Neural cell (in vitro differentiated cells): ENCODE measurements at regions not wholly inside any gene's neighbourhood (a gene's known extent, or its start where the extent isn't known, plus 50 kb on each side); places are given as distances from the start of the nearest gene placed in this dataset.
A peak's percentile ranks its signal among the peaks of the same experiment; 100 is the strongest.
"Not testable (repeated sequence)": the region's sequence is repeated elsewhere in the genome, so short reads cannot be mapped to it uniquely, and the experiment has no call there.

Experiments
- H2AFZ ChIP-seq: fragments of 200-600, 300-800 bp; sonication (generic), shearing (Covaris generic); 2 replicates; pipeline ENCODE4 v1.6.0; 2014; ENCODE audit warnings: low read depth, mild to moderate bottlenecking, antibody characterized with exemption, low read length, moderate library complexity
- H3F3A ChIP-seq: fragments of 200-600 bp; shearing (Covaris generic); 2 replicates; pipeline ENCODE4 v1.6.1; 2016; ENCODE audit warnings: mild to moderate bottlenecking, moderate library complexity, mixed read lengths, antibody characterized with exemption, low read length; ENCODE audit not compliant: insufficient read depth, poor library complexity, severe bottlenecking
- H3K27ac ChIP-seq: fragments of 200-600, 300-800 bp; sonication (generic), shearing (Covaris generic); 2 replicates; pipeline ENCODE4 v1.5.1; 2014; ENCODE audit warnings: mild to moderate bottlenecking, low read length, moderate library complexity
- H3K27me3 ChIP-seq: fragments of 300-800, 200-600 bp; sonication (generic), shearing (Covaris generic); 2 replicates; pipeline ENCODE4 v1.6.0; 2014; ENCODE audit warnings: mild to moderate bottlenecking, low read depth, low read length, moderate library complexity; ENCODE audit not compliant: insufficient read depth
- H3K36me3 ChIP-seq: fragments of 300-800, 200-600 bp; sonication (generic), shearing (Covaris generic); 2 replicates; pipeline ENCODE4 v1.5.1; 2014; ENCODE audit warnings: mild to moderate bottlenecking, antibody characterized with exemption, low read length, moderate library complexity; ENCODE audit not compliant: insufficient read depth
- H3K4me2 ChIP-seq: fragments of 300-800, 200-600 bp; sonication (generic), shearing (Covaris generic); 2 replicates; pipeline ENCODE4 v1.6.0; 2014; ENCODE audit warnings: mild to moderate bottlenecking, low read length
- H3K4me3 ChIP-seq: fragments of 300-800, 200-600 bp; sonication (generic), shearing (Covaris generic); 2 replicates; pipeline ENCODE4 v1.5.1; 2014; ENCODE audit warnings: mild to moderate bottlenecking, low read length, moderate library complexity
- H3K79me2 ChIP-seq: fragments of 200-600 bp; shearing (Covaris generic); replicated peaks from 2 replicates; pipeline ENCODE4 v1.6.0; 2014; ENCODE audit warnings: mild to moderate bottlenecking, low read length, moderate library complexity; ENCODE audit not compliant: insufficient read depth
- H3K9ac ChIP-seq: fragments of 300-800, 200-600 bp; sonication (generic), shearing (Covaris generic); 2 replicates; pipeline ENCODE4 v1.6.1; 2016; ENCODE audit warnings: mild to moderate bottlenecking, low read length, mixed read lengths
- H3K9me2 ChIP-seq: fragments of 200-600 bp; shearing (Covaris generic); 2 replicates; pipeline ENCODE4 v1.6.1; 2016; ENCODE audit warnings: mild to moderate bottlenecking, low read length, mixed read lengths; ENCODE audit not compliant: insufficient read depth
- H3K9me3 ChIP-seq: fragments of 200-600, 300-800 bp; sonication (generic), shearing (Covaris generic); 2 replicates; pipeline ENCODE4 v1.6.1; 2016; ENCODE audit warnings: mild to moderate bottlenecking, mixed run types, low read length, moderate library complexity, mixed read lengths
- H4K20me1 ChIP-seq: fragments of 200-600 bp; shearing (Covaris generic); 2 replicates; pipeline ENCODE4 v1.6.1; 2016; ENCODE audit warnings: mild to moderate bottlenecking, mixed run types; ENCODE audit not compliant: insufficient read depth
- CTCF ChIP-seq: fragments of 450-650 bp; IDR thresholded peaks from 2 replicates; pipeline ENCODE4 v1.5.1; 2014; ENCODE audit warnings: antibody characterized with exemption, mild to moderate bottlenecking, moderate library complexity; ENCODE audit not compliant: poor library complexity, severe bottlenecking
- EP300 ChIP-seq: fragments of 450-650 bp; conservative IDR thresholded peaks from 2 replicates; pipeline ENCODE4 v1.6.1; 2014; ENCODE audit warnings: antibody characterized with exemption, mild to moderate bottlenecking, moderate library complexity; ENCODE audit not compliant: poor library complexity, severe bottlenecking
- EZH2 ChIP-seq: fragments of 200-600, 300-800 bp; shearing (Covaris generic), sonication (generic); IDR thresholded peaks from 2 replicates; pipeline ENCODE4 v1.6.1; 2014; ENCODE audit warnings: antibody characterized with exemption, low read length, borderline replicate concordance, mild to moderate bottlenecking; ENCODE audit not compliant: insufficient read depth, poor library complexity, severe bottlenecking
- MXI1 ChIP-seq: fragments of 450-650 bp; conservative IDR thresholded peaks from 2 replicates; pipeline ENCODE4 v1.6.1; 2014; ENCODE audit warnings: antibody characterized with exemption, mild to moderate bottlenecking; ENCODE audit not compliant: poor library complexity, severe bottlenecking
- POLR2AphosphoS5 ChIP-seq: IDR thresholded peaks from 2 replicates; pipeline ENCODE4 v1.6.1; 2012
- RAD21 ChIP-seq: fragments of 450-650 bp; conservative IDR thresholded peaks from 2 replicates; pipeline ENCODE4 v1.6.1; 2014; ENCODE audit warnings: antibody characterized with exemption, mild to moderate bottlenecking, moderate library complexity
- REST ChIP-seq: IDR thresholded peaks from 2 replicates; pipeline ENCODE4 v1.6.1; 2012; ENCODE audit warnings: borderline replicate concordance
- SMC3 ChIP-seq: fragments of 450-650 bp; conservative IDR thresholded peaks from 2 replicates; pipeline ENCODE4 v1.6.1; 2014; ENCODE audit warnings: antibody characterized with exemption, mild to moderate bottlenecking, moderate library complexity; ENCODE audit not compliant: poor library complexity
- TAF1 ChIP-seq: IDR thresholded peaks from 2 replicates; pipeline ENCODE4 v1.6.1; 2012; ENCODE audit warnings: low read depth

- Histone ChIP-seq H3K79me2 (peaks cover 78% of the 10 kb centered on the region), H3K9me3 (no peaks in the 10 kb centered on the region), H3F3A (peaks cover under 1% of the 10 kb centered on the region), H2AFZ (no peak overlapping the region), H3K4me2 (no peak overlapping the region), H3K36me3 (no peaks in the 10 kb centered on the region), H3K4me3 (peak overlapping the region; percentile 36), H3K9ac (no peak overlapping the region), H3K27ac (no peak overlapping the region), H3K27me3 (no peaks in the 10 kb centered on the region), H3K9me2 (no peaks in the 10 kb centered on the region), H4K20me1 (no peaks in the 10 kb centered on the region)
- TF ChIP-seq EP300: no peak
Observed at GRCh38 chr10:29730969-29731368, 96.2 kb upstream of the SVIL start.

- TF ChIP-seq CTCF (no peak), REST (no peak), MXI1 (no peak), EP300 (no peak), TAF1 (no peak), RAD21 (no peak), EZH2 (no peak), SMC3 (no peak), POLR2AphosphoS5 (no peak)
- Histone ChIP-seq H3K9ac (no peak overlapping the region), H3K27me3 (no peaks in the 10 kb centered on the region), H3K4me3 (no peak overlapping the region), H2AFZ (no peak overlapping the region), H4K20me1 (no peaks in the 10 kb centered on the region), H3F3A (no peaks in the 10 kb centered on the region), H3K36me3 (no peaks in the 10 kb centered on the region), H3K27ac (no peak overlapping the region), H3K9me2 (no peaks in the 10 kb centered on the region), H3K9me3 (no peaks in the 10 kb centered on the region), H3K4me2 (no peak overlapping the region), H3K79me2 (peaks cover 83% of the 10 kb centered on the region)
Observed at GRCh38 chr10:29730458-29730857, 95.7 kb upstream of the SVIL start.

GRCh38 chr10:29728541-29729049, 93.8 kb upstream of the SVIL start:
- no peaks in the 10 kb centered on the region for H4K20me1 ChIP-seq
- peak overlapping the region; percentile 1 for H3K9ac ChIP-seq
- no peaks in the 10 kb centered on the region for H3K9me3 ChIP-seq
- H3K79me2 ChIP-seq: peaks cover 79% of the 10 kb centered on the region
- H2AFZ ChIP-seq: peak overlapping the region; percentile 12
- H3K27ac ChIP-seq: no peak overlapping the region
- no peaks in the 10 kb centered on the region for H3K36me3 ChIP-seq
- H3K9me2 ChIP-seq: no peaks in the 10 kb centered on the region
- TF ChIP-seq REST (no peak), EP300 (no peak), MXI1 (no peak), EZH2 (no peak)
- H3K4me3 ChIP-seq: peak overlapping the region; percentile 36
- H3K4me2 ChIP-seq: no peak overlapping the region
- H3F3A ChIP-seq: no peaks in the 10 kb centered on the region
- no peaks in the 10 kb centered on the region for H3K27me3 ChIP-seq

GRCh38 chr10:29725927-29726326, 91.2 kb upstream of the SVIL start:
- not testable (repeated sequence) for H3K27ac ChIP-seq, H4K20me1 ChIP-seq, H3K9me2 ChIP-seq, H3K4me3 ChIP-seq, H3F3A ChIP-seq, H3K4me2 ChIP-seq, H2AFZ ChIP-seq, H3K36me3 ChIP-seq, H3K27me3 ChIP-seq, H3K9me3 ChIP-seq, H3K9ac ChIP-seq
- peaks cover 77% of the 10 kb centered on the region for H3K79me2 ChIP-seq
